ENCODE measurements at regions not wholly inside any gene's neighbourhood (a gene's known extent, or its start where the extent isn't known, plus 50 kb on each side); places are given as distances from the start of the nearest gene placed in this dataset.

DNA sequence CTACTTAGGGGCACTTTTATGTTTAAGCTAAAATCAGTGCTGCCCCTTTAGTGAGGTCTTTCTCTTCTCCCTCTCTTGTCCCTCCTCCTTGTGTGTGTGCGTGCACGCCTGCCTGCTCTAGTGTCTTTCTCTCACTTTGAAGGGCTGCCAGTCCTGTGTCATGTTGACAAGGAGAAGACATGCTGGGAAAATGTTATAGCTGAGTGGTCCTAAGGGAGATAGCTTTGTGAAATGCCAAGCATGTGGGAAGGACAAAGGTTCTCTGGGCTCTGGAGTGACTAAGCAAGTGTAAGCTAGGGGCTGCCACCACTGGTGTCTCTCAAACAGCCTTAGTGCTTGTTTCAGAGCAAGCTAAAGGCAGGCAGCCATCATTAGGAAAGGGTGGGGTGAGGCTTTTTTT is 108.4 kb downstream of the EMP1 start:
- no peak overlapping the region for H3K4me2 ChIP-seq (ENCODE audit: low read depth, low read length)
- H4K5ac ChIP-seq (ENCODE audit: low read depth, low read length) = no peak overlapping the region
- no peak overlapping the region for H2BK20ac ChIP-seq (ENCODE audit: low read depth, low read length)
- no peak overlapping the region for H4K8ac ChIP-seq (ENCODE audit: low read depth in 2 of 2, low read length in 2 of 2)
- H2BK5ac ChIP-seq (ENCODE audit: low read depth, low read length, poor library complexity, severe bottlenecking) = no peak overlapping the region
- WGBS, 2 experiments (ENCODE audit: extremely low coverage in 2 of 2, insufficient read length in 1 of 2) = no CpG with 5 or more reads among the region's 2 CpGs
- no peak overlapping the region for H3K56ac ChIP-seq (ENCODE audit: extremely low read depth, insufficient read depth, low read length)
- no peak overlapping the region for H3K9ac ChIP-seq (ENCODE audit: low read depth, low read length)
- dilution Hi-C loops (cut with HindIII; ENCODE audit: low sequenced_read_pairs, unreplicated experiment) (no loop called here), intact Hi-C loops (cut with micrococcal nuclease) (no loop called here), in situ Hi-C loops (cut with MboI; ENCODE audit: low sequenced_read_pairs) (no loop called here)
- TF ChIP-seq NFE2L2 (IDR thresholded peaks at IDR 0.05; ENCODE audit: low read depth, low read length) = no peak
- no peak for TF ChIP-seq CEBPB (IDR thresholded peaks at IDR 0.05; ENCODE audit: low read depth, low read length)
- no peak for TF ChIP-seq RCOR1 (IDR thresholded peaks at IDR 0.05; ENCODE audit: insufficient replicate concordance, low read length)
- TF ChIP-seq CHD1 (IDR thresholded peaks at IDR 0.05; ENCODE audit: low read depth, low read length) = no peak
- TF ChIP-seq FOS (IDR thresholded peaks at IDR 0.05; ENCODE audit: low read depth, low read length) = no peak
- TF ChIP-seq, protein P1, sequence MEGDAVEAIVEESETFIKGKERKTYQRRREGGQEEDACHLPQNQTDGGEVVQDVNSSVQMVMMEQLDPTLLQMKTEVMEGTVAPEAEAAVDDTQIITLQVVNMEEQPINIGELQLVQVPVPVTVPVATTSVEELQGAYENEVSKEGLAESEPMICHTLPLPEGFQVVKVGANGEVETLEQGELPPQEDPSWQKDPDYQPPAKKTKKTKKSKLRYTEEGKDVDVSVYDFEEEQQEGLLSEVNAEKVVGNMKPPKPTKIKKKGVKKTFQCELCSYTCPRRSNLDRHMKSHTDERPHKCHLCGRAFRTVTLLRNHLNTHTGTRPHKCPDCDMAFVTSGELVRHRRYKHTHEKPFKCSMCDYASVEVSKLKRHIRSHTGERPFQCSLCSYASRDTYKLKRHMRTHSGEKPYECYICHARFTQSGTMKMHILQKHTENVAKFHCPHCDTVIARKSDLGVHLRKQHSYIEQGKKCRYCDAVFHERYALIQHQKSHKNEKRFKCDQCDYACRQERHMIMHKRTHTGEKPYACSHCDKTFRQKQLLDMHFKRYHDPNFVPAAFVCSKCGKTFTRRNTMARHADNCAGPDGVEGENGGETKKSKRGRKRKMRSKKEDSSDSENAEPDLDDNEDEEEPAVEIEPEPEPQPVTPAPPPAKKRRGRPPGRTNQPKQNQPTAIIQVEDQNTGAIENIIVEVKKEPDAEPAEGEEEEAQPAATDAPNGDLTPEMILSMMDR (conservative IDR thresholded peaks at IDR 0.05; ENCODE audit: low read depth, low read length) = no peak
- TF ChIP-seq MAZ (IDR thresholded peaks at IDR 0.05; ENCODE audit: borderline replicate concordance, low read depth, low read length) = no peak
- TF ChIP-seq, protein P2, sequence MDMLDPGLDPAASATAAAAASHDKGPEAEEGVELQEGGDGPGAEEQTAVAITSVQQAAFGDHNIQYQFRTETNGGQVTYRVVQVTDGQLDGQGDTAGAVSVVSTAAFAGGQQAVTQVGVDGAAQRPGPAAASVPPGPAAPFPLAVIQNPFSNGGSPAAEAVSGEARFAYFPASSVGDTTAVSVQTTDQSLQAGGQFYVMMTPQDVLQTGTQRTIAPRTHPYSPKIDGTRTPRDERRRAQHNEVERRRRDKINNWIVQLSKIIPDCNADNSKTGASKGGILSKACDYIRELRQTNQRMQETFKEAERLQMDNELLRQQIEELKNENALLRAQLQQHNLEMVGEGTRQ (IDR thresholded peaks at IDR 0.05; ENCODE audit: low read depth, low read length) = no peak
- TF ChIP-seq SMC3 (IDR thresholded peaks at IDR 0.05; ENCODE audit: low read depth, low read length) = no peak
- TF ChIP-seq BHLHE40 (IDR thresholded peaks at IDR 0.05; ENCODE audit: low read depth, low read length) = no peak
- TF ChIP-seq POLR2A (IDR thresholded peaks at IDR 0.05; ENCODE audit: low read depth, low read length) = no peak
- DNase-seq = no peak
- H3K9me3 ChIP-seq (ENCODE audit: control insufficient read depth, insufficient read depth, low read length) = no peaks in the 10 kb centered on the region
- ChIA-PET POLR2A (ENCODE audit: unreplicated experiment) (no interaction called here), CTCF (no interaction called here)
- no peak overlapping the region for H2BK120ac ChIP-seq (ENCODE audit: low read depth, low read length)
- no peaks in the 10 kb centered on the region for H3K36me3 ChIP-seq (ENCODE audit: control insufficient read depth, insufficient read depth, low read length)
- H3K27ac ChIP-seq (ENCODE audit: insufficient read depth, low read length) = no peak overlapping the region
- H3K27me3 ChIP-seq (ENCODE audit: control insufficient read depth, insufficient read depth, low read length) = no peaks in the 10 kb centered on the region; the same call in 1 of the 2 replicates
- no peak overlapping the region for H2AK5ac ChIP-seq (ENCODE audit: low read depth, low read length)
- no peak for ATAC-seq (ENCODE audit: low read depth)
- no peak overlapping the region for H2BK15ac ChIP-seq (ENCODE audit: low read depth, low read length)
- no peaks in the 10 kb centered on the region for H3K9me1 ChIP-seq (ENCODE audit: insufficient read depth, low read length)
- no peaks in the 10 kb centered on the region for H4K20me1 ChIP-seq (ENCODE audit: insufficient read depth, low read length)
- no peak overlapping the region for H2AFZ ChIP-seq (replicated peaks; ENCODE audit: low read length, poor library complexity)
- no peak overlapping the region for H3K23ac ChIP-seq (ENCODE audit: low read depth, low read length)
- no peaks in the 10 kb centered on the region for H3K4me1 ChIP-seq (ENCODE audit: control insufficient read depth, insufficient read depth, low read length)
- no TSS peak for BruUV-seq (replicated peaks)
- no peaks in the 10 kb centered on the region for H3K79me1 ChIP-seq (ENCODE audit: low read depth in 1 of 2, low read length in 2 of 2)
- no peak overlapping the region for H2AK9ac ChIP-seq (replicated peaks; ENCODE audit: low read depth, low read length, poor library complexity)
- H4K91ac ChIP-seq (ENCODE audit: insufficient read depth, low read depth, low read length) = no peak overlapping the region
- H3K18ac ChIP-seq (ENCODE audit: low read depth, low read length) = no peak overlapping the region
- H3K4me3 ChIP-seq (ENCODE audit: insufficient read depth, low read depth, low read length) = no peak overlapping the region
- H3K14ac ChIP-seq (replicated peaks; ENCODE audit: low read depth, low read length) = no peak overlapping the region
- H3K4ac ChIP-seq (ENCODE audit: low read depth, low read length) = no peak overlapping the region

All from IMR-90 (cell line).